GM13977 (cell line): ENCODE measurements at regions not wholly inside any gene's neighbourhood (a gene's known extent, or its start where the extent isn't known, plus 50 kb on each side); places are given as distances from the start of the nearest gene placed in this dataset.

Source experiments
- DNase-seq: peaks from one replicate; pipeline ENCODE4 v3.0.0; 2012; ENCODE audit warnings: low spot score
- CTCF ChIP-seq: IDR thresholded peaks from 2 replicates; pipeline ENCODE4 v1.5.1; 2012; ENCODE audit warnings: mild to moderate bottlenecking, control low read depth; ENCODE audit not compliant: insufficient read depth; ENCODE audit errors: extremely low read depth, missing control alignments
- in situ Hi-C: fragments of 300-500 bp; cut with MboI; formaldehyde crosslinking; loops from one replicate; pipeline ENCODE4 v1.12.0; 2022; ENCODE audit warnings: low sequenced_read_pairs, low pct_unique_long_range_greater_than_20kb, mixed read lengths, inconsistent platforms; ENCODE audit not compliant: unreplicated experiment

- no peak for TF ChIP-seq CTCF
Observed at GRCh38 chr6:41454189-41454789, 91.9 kb upstream of the FOXP4 start.

GRCh38 chr6:41455410-41455809 is 90.8 kb upstream of the FOXP4 start:
- in situ Hi-C loops = no loop called here
- no peak for TF ChIP-seq CTCF
- no peak for DNase-seq

More at GRCh38 chr6:41454189-41454789, 91.9 kb upstream of the FOXP4 start:
- in situ Hi-C loops = no loop called here
- no peak for DNase-seq

- no peak for DNase-seq
- TF ChIP-seq CTCF = no peak
- in situ Hi-C loops = no loop called here
Observed at GRCh38 chr6:41455818-41456217, 90.4 kb upstream of the FOXP4 start.

- TF ChIP-seq CTCF = no peak
- DNase-seq = no peak
- in situ Hi-C loops = no loop called here
Observed at GRCh38 chr6:41457303-41457670, 88.9 kb upstream of the FOXP4 start.

- in situ Hi-C loops = no loop called here
- DNase-seq = no peak
- TF ChIP-seq CTCF = no peak
Observed at GRCh38 chr6:41459738-41460137, 86.4 kb upstream of the FOXP4 start.

- TF ChIP-seq CTCF = no peak
- in situ Hi-C loops = no loop called here
- no peak for DNase-seq
Observed at GRCh38 chr6:41460742-41461336, 85.3 kb upstream of the FOXP4 start.

- no peak for DNase-seq
- no peak for TF ChIP-seq CTCF
- in situ Hi-C loops = no loop called here
Observed at GRCh38 chr6:41462033-41462432, 84.1 kb upstream of the FOXP4 start.
